NCI-H526 (cell line): ENCODE measurements at regions not wholly inside any gene's neighbourhood (a gene's known extent, or its start where the extent isn't known, plus 50 kb on each side); places are given as distances from the start of the nearest gene placed in this dataset.
A peak's percentile ranks its signal among the peaks of the same experiment; 100 is the strongest.
"Not testable (repeated sequence)": the region's sequence is repeated elsewhere in the genome, so short reads cannot be mapped to it uniquely, and the experiment has no call there.

Source experiments
- DNase-seq, 2 experiments: peaks; one replicate each; lab custom pipeline; 2025; lab: John Stamatoyannopoulos, UW

GRCh38 chr13:111501596-111502535, 181.4 kb downstream of the TEX29 start:
- DNase-seq, result not testable (repeated sequence)

- DNase-seq, result no peak
Observed at GRCh38 chr13:111502957-111503356, 182.5 kb downstream of the TEX29 start.

GRCh38 chr13:111503376-111503775, 182.9 kb downstream of the TEX29 start:
- no peak for DNase-seq

GRCh38 chr13:111503905-111504695, 183.7 kb downstream of the TEX29 start:
- DNase-seq, result peak in 1 of 2 experiments; percentile 46

- peak; percentile 25 to 78 for DNase-seq
Observed at GRCh38 chr13:111505175-111505777, 184.8 kb downstream of the TEX29 start.

- no peak for DNase-seq
Observed at GRCh38 chr13:111506125-111506524, 185.7 kb downstream of the TEX29 start.

GRCh38 chr13:111506621-111507020, 186.2 kb downstream of the TEX29 start:
- no peak for DNase-seq

- no peak for DNase-seq
Observed at GRCh38 chr13:111508164-111508870, 187.9 kb downstream of the TEX29 start.

- no peak for DNase-seq
Observed at GRCh38 chr13:111508902-111509509, 188.6 kb downstream of the TEX29 start.

GRCh38 chr13:111510502-111511218, 190.2 kb downstream of the TEX29 start:
- no peak for DNase-seq

GRCh38 chr13:111511219-111511732, 190.8 kb downstream of the TEX29 start:
- no peak for DNase-seq

- no peak for DNase-seq
Observed at GRCh38 chr13:111511805-111512504, 191.5 kb downstream of the TEX29 start.

- DNase-seq, result no peak
Observed at GRCh38 chr13:111512707-111513106, 192.3 kb downstream of the TEX29 start.

GRCh38 chr13:111513766-111514609, 193.5 kb downstream of the TEX29 start:
- DNase-seq, result no peak

- DNase-seq, result no peak
Observed at GRCh38 chr13:111514610-111515306, 194.3 kb downstream of the TEX29 start.

GRCh38 chr13:111515307-111515617, 194.8 kb downstream of the TEX29 start:
- no peak for DNase-seq

- DNase-seq, result no peak
Observed at GRCh38 chr13:111515635-111516034, 195.2 kb downstream of the TEX29 start.
